BJ (cell line): ENCODE measurements at regions not wholly inside any gene's neighbourhood (a gene's known extent, or its start where the extent isn't known, plus 50 kb on each side); places are given as distances from the start of the nearest gene placed in this dataset.
"Not testable (repeated sequence)": the region's sequence is repeated elsewhere in the genome, so short reads cannot be mapped to it uniquely, and the experiment has no call there.

ENCODE experiments used
- CTCF ChIA-PET: fragments of 350-600 bp; formaldehyde crosslinking; extraction: SDS; loops from one replicate; lab custom pipeline; 2021; ENCODE audit warnings: antibody characterized with exemption, inconsistent platforms; lab: Yijun Ruan, JAX
- POLR2A ChIA-PET: fragments of 300-600 bp; sonication (Branson Sonifier 250); formaldehyde crosslinking; extraction: SDS; loops from one replicate; lab custom pipeline; 2021; ENCODE audit warnings: antibody characterized with exemption; lab: Charles Lee
- DNase-seq: peaks from one replicate; pipeline ENCODE4 v3.0.0-alpha.2; 2011; ENCODE audit warnings: low read depth
- H3K27me3 ChIP-seq: 2 replicates; pipeline ENCODE4 v1.6.0; 2011; ENCODE audit warnings: low read length; ENCODE audit not compliant: control insufficient read depth, insufficient read depth
- H3K36me3 ChIP-seq: 2 replicates; pipeline ENCODE4 v1.5.1; 2011; ENCODE audit warnings: low read length; ENCODE audit not compliant: control insufficient read depth, insufficient read depth
- H3K4me3 ChIP-seq: 2 replicates; pipeline ENCODE4 v1.5.1; 2011; ENCODE audit warnings: low read depth, mild to moderate bottlenecking, control low read depth, low read length
- CTCF ChIP-seq: IDR thresholded peaks from 2 replicates; pipeline ENCODE4 v1.5.1; 2011; ENCODE audit warnings: low read depth, mild to moderate bottlenecking, control low read depth, inconsistent platforms, low read length, moderate library complexity; ENCODE audit not compliant: insufficient read depth

GRCh38 chr2:231644426-231644825, 51.8 kb downstream of the TEX44 start:
- no peak for DNase-seq
- no peaks in the 10 kb centered on the region for H3K27me3 ChIP-seq
- ChIA-PET POLR2A (no interaction called here), CTCF (no interaction called here)
- no peak overlapping the region for H3K4me3 ChIP-seq
- no peaks in the 10 kb centered on the region for H3K36me3 ChIP-seq
- no peak for TF ChIP-seq CTCF

- no peak for DNase-seq
- no peaks in the 10 kb centered on the region for H3K36me3 ChIP-seq
- ChIA-PET CTCF (interaction anchor here (0.6 to 8.3 kb wide), 8 partner anchors 10 to 97 kb away, joined by 3 to 117 read pairs (median 6); no protein-coding TSS in a partner anchor), POLR2A (no interaction called here)
- no peak overlapping the region for H3K4me3 ChIP-seq
- TF ChIP-seq CTCF = no peak
- H3K27me3 ChIP-seq = no peaks in the 10 kb centered on the region
These were observed 53.8 kb downstream of the TEX44 start for GRCh38 chr2:231646476-231646875.

GRCh38 chr2:231648579-231649174, 56.0 kb downstream of the TEX44 start:
- no peak for DNase-seq
- Histone ChIP-seq H3K36me3 (no peaks in the 10 kb centered on the region), H3K27me3 (no peaks in the 10 kb centered on the region), H3K4me3 (no peak overlapping the region)
- ChIA-PET POLR2A (no interaction called here), CTCF (interaction anchor here (0.7 to 8.3 kb wide), 9 partner anchors 10 to 68 kb away, joined by 3 to 117 read pairs (median 5); no protein-coding TSS in a partner anchor)
- peak; percentile 72 for TF ChIP-seq CTCF

GRCh38 chr2:231651561-231651960, 56.8 kb upstream of the PTMA start:
- CTCF ChIA-PET = interaction anchor here (8.3 kb wide), 1 partner anchor 23 kb away, joined by 117 read pairs; no protein-coding TSS in a partner anchor
- POLR2A ChIA-PET, H3K4me3 ChIP-seq: not testable (repeated sequence)

GRCh38 chr2:231655488-231655887, 52.8 kb upstream of the PTMA start:
- no peaks in the 10 kb centered on the region for H3K27me3 ChIP-seq
- ChIA-PET POLR2A (no interaction called here), CTCF (interaction anchor here (0.9 to 2.9 kb wide), 5 partner anchors 19 to 60 kb away, joined by 3 to 19 read pairs (median 5); no protein-coding TSS in a partner anchor)
- H3K36me3 ChIP-seq = no peaks in the 10 kb centered on the region
- TF ChIP-seq CTCF = no peak
- DNase-seq = no peak
- no peak overlapping the region for H3K4me3 ChIP-seq

More at GRCh38 chr2:231651561-231651960, 56.8 kb upstream of the PTMA start:
- not testable (repeated sequence) for DNase-seq, H3K27me3 ChIP-seq, H3K36me3 ChIP-seq
